NCI-H1092 treated with DMSO at 0.1 percent for 48 hours (cell line): ENCODE measurements at regions not wholly inside any gene's neighbourhood (a gene's known extent, or its start where the extent isn't known, plus 50 kb on each side); places are given as distances from the start of the nearest gene placed in this dataset.

Source experiments
- DNase-seq: peaks from one replicate; lab custom pipeline; 2025; lab: John Stamatoyannopoulos, UW

GRCh38 chr4:161132715-161133425, 1030.9 kb downstream of the FSTL5 start:
- DNase-seq = no peak

- DNase-seq = no peak
Measured at GRCh38 chr4:161121451-161121850, 1042.3 kb downstream of the FSTL5 start.

- no peak for DNase-seq
Measured at GRCh38 chr4:161101881-161102280, 1061.9 kb downstream of the FSTL5 start.

GRCh38 chr4:161097821-161098220, 1066.0 kb downstream of the FSTL5 start:
- DNase-seq = no peak

- DNase-seq = no peak
Measured at GRCh38 chr4:161061046-161061445, 1102.8 kb downstream of the FSTL5 start.
